GM13976 (cell line): ENCODE measurements at regions not wholly inside any gene's neighbourhood (a gene's known extent, or its start where the extent isn't known, plus 50 kb on each side); places are given as distances from the start of the nearest gene placed in this dataset.

Experiments
- DNase-seq: peaks from one replicate; pipeline ENCODE4 v3.0.0; 2012; ENCODE audit warnings: low spot score
- CTCF ChIP-seq: IDR thresholded peaks from 2 replicates; pipeline ENCODE4 v1.5.1; 2012; ENCODE audit warnings: borderline replicate concordance, mild to moderate bottlenecking; ENCODE audit not compliant: insufficient read depth; ENCODE audit errors: extremely low read depth, missing control alignments, control extremely low read depth
- in situ Hi-C: fragments of 300-500 bp; cut with MboI; formaldehyde crosslinking; loops from one replicate; pipeline ENCODE4 v1.12.0; 2022; ENCODE audit warnings: low sequenced_read_pairs, mixed read lengths, inconsistent platforms; ENCODE audit not compliant: unreplicated experiment

- no peak for DNase-seq
- TF ChIP-seq CTCF = no peak
- in situ Hi-C loops = no loop called here
Observed at GRCh38 chr6:76843054-76843822, 620.1 kb downstream of the HTR1B start.

- in situ Hi-C loops = no loop called here
- no peak for DNase-seq
- no peak for TF ChIP-seq CTCF
Observed at GRCh38 chr6:76840865-76841264, 622.4 kb downstream of the HTR1B start.

- no peak for TF ChIP-seq CTCF
- no peak for DNase-seq
- in situ Hi-C loops = no loop called here
Observed at GRCh38 chr6:76840041-76840745, 623.1 kb downstream of the HTR1B start.

GRCh38 chr6:76839505-76839904 is 623.8 kb downstream of the HTR1B start:
- TF ChIP-seq CTCF = no peak
- DNase-seq = no peak
- in situ Hi-C loops = no loop called here

- TF ChIP-seq CTCF = no peak
- in situ Hi-C loops = no loop called here
- no peak for DNase-seq
Observed at GRCh38 chr6:76837564-76837963, 625.7 kb downstream of the HTR1B start.

- no peak for TF ChIP-seq CTCF
- in situ Hi-C loops = no loop called here
Observed at GRCh38 chr6:76835695-76836094, 627.6 kb downstream of the HTR1B start.

More at GRCh38 chr6:76835695-76836094, 627.6 kb downstream of the HTR1B start:
- DNase-seq = no peak
